Nephron (organoid): ENCODE measurements at regions not wholly inside any gene's neighbourhood (a gene's known extent, or its start where the extent isn't known, plus 50 kb on each side); places are given as distances from the start of the nearest gene placed in this dataset.

Experiments used
- H3K27ac Mint-ChIP-seq, 3 experiments: 2 replicates each; pipeline ENCODE4 v1.8.0; 2020; ENCODE audit warnings: mixed read lengths in 3 of 3, mild to moderate bottlenecking in 2 of 3, moderate library complexity in 1 of 3
- H3K27me3 Mint-ChIP-seq: 2 replicates; pipeline ENCODE4 v1.8.0; 2021; ENCODE audit warnings: low read depth, mild to moderate bottlenecking, moderate library complexity, mixed read lengths
- H3K36me3 Mint-ChIP-seq: 2 replicates; pipeline ENCODE4 v1.8.0; 2020; ENCODE audit warnings: low read depth, mixed read lengths
- H3K4me1 Mint-ChIP-seq: 2 replicates; pipeline ENCODE4 v1.8.0; 2020; ENCODE audit warnings: mixed read lengths
- H3K4me3 Mint-ChIP-seq, 3 experiments: 2 replicates each; pipeline ENCODE4 v1.8.0; 2020; ENCODE audit warnings: mild to moderate bottlenecking in 3 of 3, mixed read lengths in 3 of 3, moderate library complexity in 2 of 3
- H3K9me3 Mint-ChIP-seq: 2 replicates; pipeline ENCODE4 v1.8.0; 2020; ENCODE audit warnings: mixed read lengths
- TF ChIP-seq, protein P1 (sequence below), 3 experiments: fragments of 200-600 bp; sonication (generic); IDR thresholded peaks; one replicate each; pipeline ENCODE4 v1.5.0; 2021; ENCODE audit warnings: antibody characterized with exemption in 3 of 3; ENCODE audit not compliant: unreplicated experiment in 3 of 3

DNA sequence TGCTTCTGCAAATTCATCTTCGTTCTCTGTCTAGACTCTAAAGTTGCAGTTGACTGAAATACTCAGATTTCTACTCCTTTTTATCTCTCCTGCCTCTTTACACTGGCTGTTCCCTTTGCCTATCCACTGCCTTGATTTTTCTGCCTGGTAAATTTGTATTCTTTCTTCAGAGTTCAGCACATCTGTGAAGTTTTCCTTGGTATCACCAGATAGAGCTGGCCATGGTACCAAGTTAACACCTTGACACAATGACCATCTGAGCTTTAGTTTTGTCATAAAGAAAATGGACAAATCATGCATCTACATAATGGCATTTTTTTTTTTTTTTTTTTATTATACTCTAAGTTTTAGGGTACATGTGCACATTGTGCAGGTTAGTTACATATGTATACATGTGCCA, 143.0 kb downstream of the PPP1R3A start:
- TF ChIP-seq, protein P1, sequence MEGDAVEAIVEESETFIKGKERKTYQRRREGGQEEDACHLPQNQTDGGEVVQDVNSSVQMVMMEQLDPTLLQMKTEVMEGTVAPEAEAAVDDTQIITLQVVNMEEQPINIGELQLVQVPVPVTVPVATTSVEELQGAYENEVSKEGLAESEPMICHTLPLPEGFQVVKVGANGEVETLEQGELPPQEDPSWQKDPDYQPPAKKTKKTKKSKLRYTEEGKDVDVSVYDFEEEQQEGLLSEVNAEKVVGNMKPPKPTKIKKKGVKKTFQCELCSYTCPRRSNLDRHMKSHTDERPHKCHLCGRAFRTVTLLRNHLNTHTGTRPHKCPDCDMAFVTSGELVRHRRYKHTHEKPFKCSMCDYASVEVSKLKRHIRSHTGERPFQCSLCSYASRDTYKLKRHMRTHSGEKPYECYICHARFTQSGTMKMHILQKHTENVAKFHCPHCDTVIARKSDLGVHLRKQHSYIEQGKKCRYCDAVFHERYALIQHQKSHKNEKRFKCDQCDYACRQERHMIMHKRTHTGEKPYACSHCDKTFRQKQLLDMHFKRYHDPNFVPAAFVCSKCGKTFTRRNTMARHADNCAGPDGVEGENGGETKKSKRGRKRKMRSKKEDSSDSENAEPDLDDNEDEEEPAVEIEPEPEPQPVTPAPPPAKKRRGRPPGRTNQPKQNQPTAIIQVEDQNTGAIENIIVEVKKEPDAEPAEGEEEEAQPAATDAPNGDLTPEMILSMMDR (IDR thresholded peaks at IDR 0.05; ENCODE audit: unreplicated experiment in 3 of 3): no peak
- Mint-ChIP-seq H3K27ac (no peak overlapping the region), H3K9me3 (no peaks in the 10 kb centered on the region), H3K4me1 (no peaks in the 10 kb centered on the region), H3K27me3 (no peaks in the 10 kb centered on the region), H3K36me3 (no peaks in the 10 kb centered on the region), H3K4me3 (no peak overlapping the region)

DNA sequence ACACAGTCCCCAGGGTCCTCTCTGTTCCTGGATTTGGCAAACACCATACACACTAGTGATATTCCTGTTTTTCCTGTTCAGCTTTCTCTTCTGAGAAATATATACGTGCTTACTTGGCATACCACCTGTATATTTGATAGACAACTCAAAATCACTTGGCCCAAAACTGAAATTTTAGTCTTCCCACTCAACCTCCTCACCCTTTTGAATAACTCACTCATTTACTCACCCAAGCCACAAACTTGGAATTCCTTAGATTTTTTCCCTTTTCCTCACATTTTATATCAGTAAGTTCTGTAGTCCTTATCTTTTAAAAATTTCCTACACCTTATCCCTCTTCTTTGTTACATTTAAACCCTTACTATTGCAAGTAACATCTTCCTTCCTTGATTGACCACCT, 143.4 kb downstream of the PPP1R3A start:
- Mint-ChIP-seq H3K36me3 (no peaks in the 10 kb centered on the region), H3K9me3 (no peaks in the 10 kb centered on the region), H3K4me3 (no peak overlapping the region), H3K27me3 (no peaks in the 10 kb centered on the region), H3K4me1 (no peaks in the 10 kb centered on the region), H3K27ac (no peak overlapping the region)
- TF ChIP-seq, protein P1 (IDR thresholded peaks at IDR 0.05; ENCODE audit: unreplicated experiment in 3 of 3): no peak

DNA sequence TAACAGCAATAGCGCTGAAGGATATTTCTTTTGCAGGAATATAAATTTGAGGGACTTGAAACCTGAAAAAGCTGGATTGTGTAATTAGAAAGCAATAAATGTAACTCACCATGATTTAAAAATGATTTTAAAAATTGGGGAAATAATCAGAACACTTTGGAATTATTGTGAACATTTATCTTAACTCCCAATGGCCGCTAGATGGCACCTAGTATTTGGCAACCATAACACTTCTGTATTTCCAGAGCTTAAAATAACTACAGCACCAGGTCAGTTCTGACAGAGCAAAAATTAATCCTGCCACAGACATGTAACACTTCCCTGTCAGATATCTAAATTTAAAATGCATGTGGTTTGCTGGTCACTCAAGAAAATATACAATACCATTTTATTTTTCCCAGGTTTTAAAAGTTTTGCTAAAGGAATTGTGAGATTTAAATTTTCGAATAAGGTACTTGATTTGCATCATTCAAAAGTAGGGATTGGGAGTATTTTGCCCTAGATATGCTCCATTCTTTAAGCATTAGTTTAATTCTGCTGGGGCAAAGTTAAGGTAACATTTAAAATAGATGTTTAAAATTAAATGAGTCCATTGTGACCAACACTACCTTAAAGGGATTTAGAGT, 144.5 kb downstream of the PPP1R3A start:
- Mint-ChIP-seq H3K36me3 (no peaks in the 10 kb centered on the region), H3K4me1 (no peaks in the 10 kb centered on the region), H3K27me3 (no peaks in the 10 kb centered on the region), H3K9me3 (no peaks in the 10 kb centered on the region), H3K4me3 (no peak overlapping the region), H3K27ac (no peak overlapping the region)
- TF ChIP-seq, protein P1 (IDR thresholded peaks at IDR 0.05; ENCODE audit: unreplicated experiment in 3 of 3): peak; percentile 56 to 72 (median 58)

DNA sequence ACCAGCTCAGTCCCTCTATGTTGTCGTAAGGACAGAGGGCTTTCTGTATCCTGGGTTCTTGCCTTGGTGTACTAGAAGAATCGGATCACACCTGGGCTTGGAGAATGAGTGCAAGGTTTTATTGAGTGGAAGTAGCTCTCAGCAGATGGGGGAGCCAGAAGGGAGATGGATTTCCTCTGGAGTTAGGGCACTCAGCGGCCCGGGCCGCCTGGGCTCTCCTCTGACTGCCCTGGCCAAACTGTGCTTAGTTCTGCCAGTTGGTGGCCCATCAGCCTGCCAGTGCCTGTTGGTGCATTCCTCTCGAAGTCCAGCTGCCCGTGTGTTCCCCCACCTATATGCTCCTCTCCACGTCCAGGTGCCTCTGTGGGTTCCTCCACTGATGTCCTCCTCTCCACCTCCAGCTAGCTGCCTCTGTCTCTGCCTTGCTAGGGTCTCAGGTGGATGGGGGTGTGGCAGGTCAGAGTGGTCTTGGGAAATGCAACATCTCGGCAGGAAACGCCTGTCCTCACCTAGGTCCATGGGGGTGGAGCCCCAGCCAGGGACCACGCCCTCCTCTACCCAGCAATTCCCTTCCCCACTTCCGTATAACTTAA, 148.6 kb downstream of the PPP1R3A start:
- H3K4me1 Mint-ChIP-seq: no peaks in the 10 kb centered on the region
- no peaks in the 10 kb centered on the region for H3K27me3 Mint-ChIP-seq
- TF ChIP-seq, protein P1 (IDR thresholded peaks at IDR 0.05; ENCODE audit: unreplicated experiment in 3 of 3): no peak
- H3K4me3 Mint-ChIP-seq: no peak overlapping the region
- no peaks in the 10 kb centered on the region for H3K36me3 Mint-ChIP-seq
- no peaks in the 10 kb centered on the region for H3K9me3 Mint-ChIP-seq
- no peak overlapping the region for H3K27ac Mint-ChIP-seq

DNA sequence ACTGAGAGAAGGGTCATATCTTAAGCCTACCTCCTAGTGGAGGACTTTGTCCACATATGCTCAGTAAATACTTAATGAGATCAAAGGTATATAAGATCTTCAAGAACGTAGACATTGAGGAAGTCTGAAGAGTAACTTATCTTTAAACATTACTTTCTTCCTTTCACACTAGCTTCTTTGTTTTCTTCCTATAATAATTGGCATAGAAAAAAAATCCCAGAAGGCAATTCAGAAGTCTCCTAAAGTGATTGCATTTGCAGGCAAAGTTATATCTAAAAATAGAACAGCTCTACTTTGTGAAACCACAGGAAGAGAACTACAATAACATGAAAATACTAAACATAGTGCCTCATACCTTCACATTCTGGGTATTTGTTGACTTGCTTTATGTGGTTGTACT, 150.4 kb downstream of the PPP1R3A start:
- H3K4me3 Mint-ChIP-seq: no peak overlapping the region
- H3K27ac Mint-ChIP-seq: no peak overlapping the region
- H3K9me3 Mint-ChIP-seq: no peaks in the 10 kb centered on the region
- H3K4me1 Mint-ChIP-seq: no peaks in the 10 kb centered on the region
- H3K27me3 Mint-ChIP-seq: no peaks in the 10 kb centered on the region
- TF ChIP-seq, protein P1 (IDR thresholded peaks at IDR 0.05; ENCODE audit: unreplicated experiment in 3 of 3): no peak
- H3K36me3 Mint-ChIP-seq: no peaks in the 10 kb centered on the region
